GM04504 (cell line): ENCODE measurements at regions not wholly inside any gene's neighbourhood (a gene's known extent, or its start where the extent isn't known, plus 50 kb on each side); places are given as distances from the start of the nearest gene placed in this dataset.
"Not testable (repeated sequence)": the region's sequence is repeated elsewhere in the genome, so short reads cannot be mapped to it uniquely, and the experiment has no call there.

Experiments
- DNase-seq: peaks from one replicate; pipeline ENCODE4 v3.0.0-alpha.2; 2012; ENCODE audit warnings: low read depth

DNA sequence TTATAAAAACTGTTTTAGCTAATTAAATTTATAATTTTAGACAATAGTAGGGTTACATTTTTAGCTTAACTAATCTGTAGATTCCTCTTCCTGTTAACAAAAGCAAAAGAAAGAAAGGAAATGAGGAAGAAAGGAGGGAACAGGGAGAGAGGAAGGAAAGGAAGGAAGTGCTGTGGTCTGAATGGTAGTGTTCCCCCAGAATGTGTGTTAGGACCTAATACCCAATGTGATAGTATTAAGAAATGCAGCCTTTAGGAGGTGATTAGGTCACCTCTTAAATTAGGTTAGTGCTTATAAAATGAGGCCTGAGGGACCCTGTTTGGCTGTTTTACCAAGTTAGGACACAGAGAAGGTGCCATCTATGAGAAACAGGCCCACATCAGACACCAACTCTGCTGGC, 136.9 kb upstream of the SAMSN1 start:
- DNase-seq: no peak

DNA sequence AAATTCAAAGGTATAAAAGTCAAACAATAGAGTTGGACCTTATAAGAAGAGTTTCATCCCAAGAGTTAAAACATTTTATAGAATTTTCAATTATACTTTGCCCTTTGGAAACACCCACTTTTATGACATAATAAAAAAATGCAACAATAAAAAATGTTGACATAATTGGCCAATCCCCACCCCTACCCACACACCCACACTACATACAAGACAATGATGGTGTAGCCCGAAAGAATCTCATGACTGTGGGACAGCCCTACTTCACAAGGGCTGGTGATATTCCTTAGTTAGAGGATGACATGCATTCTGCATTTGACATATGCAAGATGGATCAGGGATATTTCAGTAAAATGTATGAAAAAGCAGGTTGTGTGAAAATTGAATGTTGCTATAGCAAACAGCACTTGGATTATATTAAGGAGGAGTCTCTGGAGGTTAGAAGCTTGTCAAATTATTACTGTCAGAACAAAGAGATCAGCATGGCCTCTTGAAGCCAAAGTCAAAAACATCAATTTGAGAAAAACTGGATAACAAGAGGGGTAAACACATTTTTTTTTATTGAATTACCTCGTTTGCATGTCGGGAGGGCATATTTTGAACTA, 133.0 kb upstream of the SAMSN1 start:
- no peak for DNase-seq

DNA sequence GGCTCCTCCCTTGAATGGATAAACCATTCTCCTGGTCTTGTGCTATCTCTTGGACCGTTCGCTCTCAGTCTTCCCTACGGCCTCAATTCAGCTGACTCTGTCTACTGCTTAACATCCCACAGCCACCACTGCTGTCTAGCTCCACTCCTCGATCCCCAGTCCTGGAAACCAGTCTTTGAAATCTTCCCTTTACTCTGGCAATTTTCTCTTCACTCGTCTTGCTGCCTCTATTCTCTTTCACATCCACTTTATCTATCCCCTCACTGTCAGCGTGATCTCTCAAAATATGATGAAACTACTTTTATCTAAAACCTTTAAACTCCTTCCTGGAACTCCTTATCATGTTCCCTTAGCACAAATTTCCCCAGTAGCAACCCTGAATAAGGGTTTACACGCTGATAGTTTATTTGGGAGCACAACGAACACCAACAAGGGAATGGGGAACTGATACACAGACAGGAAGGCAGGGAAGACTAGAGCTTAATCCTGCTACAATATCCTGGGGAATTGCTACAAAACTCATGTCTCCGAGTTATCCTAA, 131.6 kb upstream of the SAMSN1 start:
- no peak for DNase-seq

DNA sequence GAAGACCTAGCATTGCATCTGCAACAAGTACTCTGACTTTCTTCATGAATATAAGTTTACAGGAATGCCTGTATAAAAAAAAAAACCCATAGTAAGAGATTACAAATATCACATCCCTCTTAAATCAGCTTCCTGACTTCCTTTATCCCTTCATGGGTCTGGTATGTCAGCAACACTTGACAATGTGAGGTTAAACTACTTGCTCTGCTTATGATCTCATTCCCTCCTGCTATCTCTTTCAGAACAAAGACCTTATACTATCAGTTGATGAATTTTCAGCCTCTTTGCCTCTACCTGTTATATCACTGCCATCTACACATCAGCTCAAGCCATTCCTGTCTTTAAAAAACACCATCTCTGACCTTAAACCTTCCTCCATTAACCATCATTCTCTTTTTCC, 130.9 kb upstream of the SAMSN1 start:
- DNase-seq: no peak

DNA sequence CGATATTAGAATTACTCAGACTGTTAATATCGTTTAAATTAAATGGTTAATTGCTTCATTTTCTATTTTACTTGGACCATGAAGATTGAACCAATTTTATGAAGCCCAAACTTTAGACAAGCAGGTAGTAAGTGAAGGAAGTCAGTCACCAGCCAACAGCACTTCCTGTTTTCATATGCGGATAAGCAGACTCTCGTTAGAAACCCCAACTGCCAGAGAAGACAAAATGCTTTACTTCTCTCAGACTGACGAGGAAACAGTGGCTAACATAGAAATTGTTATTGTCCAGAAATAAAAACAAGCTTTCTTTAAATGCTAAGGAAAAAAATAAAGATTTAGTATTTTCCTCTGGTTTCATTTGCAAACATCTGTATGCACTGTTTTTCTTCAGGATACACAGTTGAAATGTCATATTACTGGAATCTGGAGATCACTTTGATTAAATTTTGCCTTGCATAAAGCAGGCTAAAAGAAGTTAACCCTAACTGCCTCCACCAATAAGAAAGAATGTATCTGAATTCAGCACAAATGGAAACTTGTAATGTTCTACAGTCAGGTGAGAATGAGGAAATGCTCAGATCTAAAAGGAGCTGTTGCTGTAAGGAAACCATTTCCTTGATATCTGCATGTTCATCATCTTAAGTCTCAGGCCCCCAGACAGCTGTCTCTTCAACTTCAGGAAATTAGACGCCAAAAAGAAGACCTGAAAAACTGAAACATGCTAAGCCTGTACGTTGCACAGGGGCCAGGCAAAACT, 129.8 kb upstream of the SAMSN1 start:
- DNase-seq: no peak

DNA sequence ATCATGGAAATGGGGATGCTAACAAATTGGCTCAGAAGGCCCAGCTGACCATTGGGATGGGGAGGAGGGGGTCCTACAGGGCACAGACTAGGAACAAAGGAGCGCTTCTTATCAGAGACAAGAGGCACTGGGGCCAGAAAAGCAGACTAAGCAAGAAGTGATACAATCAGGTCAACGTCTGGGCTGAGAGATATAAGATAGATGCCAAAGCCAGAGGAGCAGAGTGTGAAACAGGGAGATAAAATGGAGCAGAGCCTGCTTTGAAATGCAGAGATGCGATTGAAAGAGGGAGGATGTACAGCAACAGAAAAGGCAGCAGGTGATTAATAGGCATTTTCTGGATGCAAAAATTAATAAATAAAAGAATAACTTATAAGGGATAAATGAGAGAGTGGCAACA, 127.5 kb upstream of the SAMSN1 start:
- no peak for DNase-seq

DNA sequence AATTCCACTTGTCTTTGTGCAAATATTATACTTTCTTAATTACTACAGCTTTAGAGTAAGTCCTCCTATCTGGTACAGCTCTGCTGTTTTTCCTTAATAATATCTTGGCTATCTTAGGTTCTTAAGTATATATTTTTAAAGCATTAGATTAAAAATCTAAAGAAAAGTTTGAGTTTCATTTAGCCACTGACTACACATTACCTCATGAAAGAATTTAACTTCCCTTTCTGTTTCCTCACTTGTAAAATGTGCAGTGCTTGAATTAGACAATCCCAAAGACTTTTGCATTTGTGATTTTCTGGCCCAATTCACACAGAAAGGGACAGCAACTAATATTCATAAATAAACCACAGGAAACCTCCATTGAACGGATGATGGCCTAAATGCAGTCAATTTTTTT, 126.4 kb upstream of the SAMSN1 start:
- no peak for DNase-seq

DNA sequence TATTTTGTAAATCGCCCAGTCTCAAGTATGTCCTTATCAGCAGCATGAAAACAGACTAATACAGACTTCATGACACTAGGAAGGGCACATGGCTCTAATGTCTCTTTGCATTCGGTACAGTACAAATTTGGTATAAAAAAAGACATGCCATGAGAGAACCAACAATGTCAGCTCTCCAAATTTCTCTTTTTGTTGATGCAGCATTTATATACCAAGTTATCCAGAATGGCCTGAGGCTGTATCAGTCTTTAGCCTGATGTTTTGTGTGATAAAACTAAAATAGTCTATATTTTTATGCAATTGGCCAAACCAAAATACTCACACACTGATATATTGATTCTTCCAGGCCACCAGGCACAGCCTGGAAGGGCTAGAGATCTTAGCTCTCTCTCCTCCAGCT, 124.3 kb upstream of the SAMSN1 start:
- DNase-seq: no peak

DNA sequence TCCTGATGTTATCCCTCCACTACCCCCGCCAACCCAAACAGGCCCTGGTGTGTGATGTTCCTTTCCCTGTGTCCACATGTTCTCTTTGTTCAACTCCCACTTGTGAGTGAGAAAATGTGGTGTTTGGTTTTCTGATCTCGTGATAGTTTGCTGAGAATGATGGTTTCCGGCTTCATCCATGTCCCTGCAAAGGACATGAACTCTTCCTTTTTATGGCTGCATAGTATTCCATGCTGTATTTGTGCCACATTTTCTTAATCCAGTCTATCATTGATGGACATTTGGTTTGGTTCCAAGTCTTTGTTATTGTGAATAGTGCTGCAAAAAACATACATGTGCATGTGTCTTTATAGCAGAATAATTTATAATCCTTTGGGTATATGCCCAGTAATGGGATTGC, 123.0 kb upstream of the SAMSN1 start:
- DNase-seq: not testable (repeated sequence)

DNA sequence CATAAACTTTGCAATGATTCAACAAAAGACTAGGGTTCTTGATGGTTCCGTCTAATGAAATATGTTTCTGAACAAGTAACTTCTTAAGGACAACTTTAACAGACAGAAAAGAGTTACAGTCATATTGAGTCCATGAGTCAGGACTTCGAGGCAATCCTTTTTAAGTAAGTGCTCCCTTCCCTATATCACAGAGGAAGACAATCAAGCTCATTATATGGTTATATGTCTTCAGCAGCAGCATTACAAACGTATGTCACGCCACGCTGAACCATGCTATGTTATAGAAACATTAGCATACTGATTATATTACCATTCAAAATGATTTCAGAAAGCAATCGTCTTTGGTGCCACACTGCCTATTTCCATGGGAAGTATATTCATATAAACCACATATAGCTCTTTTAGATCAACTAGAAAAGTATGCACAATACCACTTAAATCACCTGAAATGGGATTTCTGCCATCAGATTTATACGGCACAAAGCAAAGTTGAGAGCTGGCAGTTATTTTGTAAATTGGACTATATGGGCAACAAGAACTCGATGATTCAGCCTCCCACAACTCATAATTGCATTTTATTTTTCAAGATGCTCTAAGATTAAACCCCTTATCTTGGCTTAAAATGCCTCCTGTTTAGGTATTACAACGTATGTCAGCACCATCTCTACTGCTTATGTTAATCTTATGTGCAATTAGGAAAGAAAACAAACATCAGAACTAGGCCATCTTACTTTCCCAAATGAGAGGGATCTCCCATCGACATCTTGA, 111.3 kb upstream of the SAMSN1 start:
- no peak for DNase-seq

DNA sequence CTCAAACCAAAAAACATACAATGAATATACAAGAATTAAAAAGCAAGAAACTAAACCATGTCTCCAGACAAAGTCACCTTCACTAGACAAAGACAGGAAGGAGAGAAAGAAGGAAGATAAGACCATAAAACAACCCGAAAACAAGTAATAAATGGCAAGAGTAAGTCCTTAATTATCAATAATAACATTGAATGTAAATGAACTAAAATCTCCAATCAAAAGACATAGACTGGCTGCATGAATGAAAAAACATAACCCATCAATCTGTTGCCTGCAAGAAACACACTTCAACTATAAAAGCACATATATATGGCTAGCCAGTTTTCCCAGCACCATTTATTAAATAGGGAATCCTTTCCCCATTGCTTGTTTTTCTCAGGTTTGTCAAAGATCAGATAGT, 100.8 kb upstream of the SAMSN1 start:
- no peak for DNase-seq

DNA sequence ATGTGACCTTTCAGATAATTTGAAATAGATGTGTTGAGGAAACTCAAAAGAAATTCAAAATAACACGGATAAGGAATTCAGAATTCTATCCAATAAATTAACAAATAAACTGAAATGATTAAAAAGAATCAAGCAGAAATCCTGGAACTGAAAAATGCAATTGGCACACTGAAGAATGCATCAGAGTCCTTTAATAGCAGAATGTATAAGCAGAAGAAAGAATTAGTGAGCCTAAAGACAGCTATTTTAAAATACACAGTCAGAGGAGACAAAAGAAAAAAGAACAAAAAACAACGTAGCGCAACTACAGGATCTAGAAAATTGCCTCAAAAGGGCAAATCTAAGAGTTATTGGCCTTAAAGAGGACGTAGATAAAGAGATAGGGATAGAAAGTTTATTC, 99.6 kb upstream of the SAMSN1 start:
- DNase-seq: no peak

DNA sequence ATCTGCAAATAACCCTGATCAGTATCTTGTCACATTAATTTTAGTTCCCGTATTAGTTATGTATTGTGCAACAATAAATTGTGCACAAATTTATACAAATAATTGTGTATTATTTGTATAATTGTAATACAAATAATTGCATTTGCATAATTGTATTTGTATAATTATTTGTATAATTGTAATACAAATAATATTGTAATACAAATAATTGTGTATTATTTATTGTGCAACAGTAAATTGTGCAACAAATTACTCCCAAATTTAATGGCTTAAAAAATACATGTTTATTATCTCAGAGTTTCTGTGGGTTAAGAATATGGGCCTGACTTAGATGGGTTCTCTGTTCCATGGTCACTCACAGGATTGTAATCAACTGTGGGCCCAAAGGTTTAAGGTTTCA, 86.2 kb upstream of the SAMSN1 start:
- DNase-seq: no peak

DNA sequence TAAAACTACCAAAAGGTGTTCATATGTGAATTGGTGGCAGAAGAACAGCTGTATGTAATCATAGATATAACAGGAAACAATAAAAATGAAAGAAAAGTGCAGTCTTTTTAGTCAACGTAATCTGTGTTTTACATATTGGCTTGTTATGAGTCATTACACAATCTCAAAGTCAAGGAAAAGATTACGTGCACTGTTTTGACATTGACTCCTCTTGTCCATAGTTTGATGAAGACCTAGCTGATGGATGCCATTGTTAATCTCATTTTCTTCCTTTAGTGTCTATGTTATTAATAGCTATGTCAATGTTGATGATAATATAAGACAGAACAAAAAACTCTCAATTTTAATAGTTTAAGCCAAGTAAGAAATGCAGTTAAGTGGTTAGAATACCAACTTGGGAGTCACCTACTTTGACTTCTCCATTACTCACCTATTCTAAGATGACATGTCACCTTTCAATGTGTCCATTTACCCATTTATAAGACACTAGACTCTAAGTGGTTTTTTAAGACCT, 84.5 kb upstream of the SAMSN1 start:
- no peak for DNase-seq

DNA sequence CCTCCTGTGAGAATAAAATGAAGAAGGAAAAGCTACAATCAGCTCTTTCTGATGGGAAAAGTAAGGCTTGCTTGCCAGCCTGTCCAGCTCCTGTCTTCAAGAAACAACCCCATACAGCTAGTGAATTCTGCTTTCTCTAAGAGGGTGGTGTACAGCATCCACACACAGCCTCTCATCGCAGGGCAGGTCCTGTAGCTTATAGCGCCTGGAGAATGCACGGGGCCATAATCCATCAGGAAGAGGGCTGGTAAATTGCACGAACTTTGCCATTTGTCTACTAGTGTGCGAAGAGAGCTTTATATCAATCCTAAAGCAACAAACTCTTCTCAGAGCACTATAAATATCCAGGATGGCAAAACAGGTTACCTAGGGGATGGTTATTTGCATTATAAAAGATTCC, 83.3 kb upstream of the SAMSN1 start:
- no peak for DNase-seq

DNA sequence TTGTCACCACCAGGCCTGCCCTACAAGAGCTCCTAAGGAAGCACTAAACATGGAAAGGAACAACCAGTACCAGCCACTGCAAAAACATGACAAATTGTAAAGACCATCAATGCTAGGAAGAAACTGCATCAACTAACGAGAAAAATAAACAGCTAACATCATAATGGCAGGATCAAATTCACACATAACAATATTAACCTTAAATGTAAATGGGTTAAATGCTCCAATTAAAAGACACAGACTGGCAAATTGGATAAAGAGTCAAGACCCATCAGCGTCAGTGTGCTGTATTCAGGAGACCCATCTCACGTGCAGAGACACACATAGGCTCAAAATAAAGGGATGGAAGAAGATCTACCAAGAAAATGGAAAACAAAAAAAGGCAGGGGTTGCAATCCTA, 77.0 kb upstream of the SAMSN1 start:
- not testable (repeated sequence) for DNase-seq

DNA sequence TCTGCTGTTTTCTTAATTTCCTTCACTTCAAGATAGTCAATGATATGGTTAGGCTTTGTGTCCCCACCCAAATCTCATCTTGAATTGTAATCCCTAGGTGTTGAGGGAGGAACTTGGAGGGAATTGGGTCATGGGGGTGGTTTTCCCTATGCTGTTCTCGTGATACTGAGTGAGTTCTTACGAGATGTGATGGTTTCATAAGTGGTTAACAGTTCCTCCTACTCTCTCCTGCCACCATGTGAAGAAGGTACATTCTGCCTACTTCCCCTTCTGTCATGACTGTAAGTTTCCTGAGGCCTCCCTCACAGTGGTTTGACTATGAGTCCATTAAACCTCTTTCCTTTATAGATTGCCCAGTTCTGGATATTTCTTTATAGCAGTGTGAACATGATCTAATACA, 74.0 kb upstream of the SAMSN1 start:
- DNase-seq: no peak

DNA sequence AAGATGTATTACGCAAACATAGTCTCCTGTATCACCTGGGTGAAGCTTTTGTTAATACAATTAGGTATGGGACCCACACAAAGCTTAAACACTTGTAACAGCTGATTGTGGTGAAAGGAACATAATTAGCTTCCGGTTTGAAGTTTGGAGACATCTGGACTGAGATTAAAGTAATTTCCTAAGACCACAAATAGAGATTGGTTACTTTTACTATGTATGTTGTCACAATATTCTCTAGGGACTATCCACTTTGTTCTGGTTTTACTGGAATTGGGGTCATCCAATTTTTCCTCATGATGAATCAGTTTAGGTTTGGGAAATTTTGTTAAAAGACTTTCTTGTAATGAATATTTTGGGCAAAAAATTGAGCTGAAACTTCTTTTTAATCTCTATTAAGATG, 71.8 kb upstream of the SAMSN1 start:
- DNase-seq: no peak

DNA sequence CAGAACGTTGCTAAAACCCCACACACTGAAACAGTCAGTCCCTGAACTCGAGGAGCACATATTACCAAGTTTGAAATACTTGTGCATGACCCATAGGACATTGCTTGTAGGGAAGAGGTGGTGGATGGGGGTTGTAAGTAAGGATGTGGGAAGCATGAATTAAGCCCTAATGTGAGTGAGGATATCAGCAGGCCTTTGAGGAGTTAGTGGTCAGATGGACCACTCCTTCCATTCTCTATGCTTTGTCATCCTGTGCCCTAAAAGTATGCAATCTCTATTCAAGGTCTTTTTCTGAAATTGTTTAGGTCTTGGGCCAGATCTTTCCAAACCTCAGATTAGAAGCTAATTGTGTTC, 70.9 kb upstream of the SAMSN1 start:
- no peak for DNase-seq

DNA sequence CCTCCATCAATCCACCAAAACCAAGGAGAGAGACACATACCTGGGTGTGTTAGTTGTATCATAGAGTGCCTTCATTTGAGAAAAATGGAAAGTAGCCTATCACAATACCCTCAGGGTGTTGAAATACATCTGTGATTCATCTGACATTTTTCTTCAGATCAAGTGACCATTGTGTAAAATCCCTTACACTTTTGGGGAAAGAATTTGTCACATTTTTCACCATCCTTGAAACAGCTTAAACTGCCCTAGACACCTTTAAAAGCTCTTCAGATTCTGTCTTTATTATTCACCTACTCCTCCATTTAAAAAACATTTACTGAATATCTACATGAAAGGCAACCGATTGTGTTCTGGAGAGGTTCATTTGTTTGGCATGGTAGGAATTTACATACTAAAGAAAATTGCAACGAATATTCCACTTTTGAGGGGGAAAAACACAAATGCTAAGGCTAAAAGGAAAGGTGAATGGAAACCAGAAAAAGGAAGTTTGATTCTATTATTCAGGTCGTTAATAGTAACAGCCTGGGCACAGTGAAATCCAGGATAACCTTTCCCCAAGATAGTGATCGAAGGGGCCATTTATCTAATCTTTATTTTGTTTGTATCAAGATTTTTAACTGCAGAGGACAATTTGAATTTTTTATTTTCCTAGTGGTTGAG, 70.4 kb upstream of the SAMSN1 start:
- no peak for DNase-seq

DNA sequence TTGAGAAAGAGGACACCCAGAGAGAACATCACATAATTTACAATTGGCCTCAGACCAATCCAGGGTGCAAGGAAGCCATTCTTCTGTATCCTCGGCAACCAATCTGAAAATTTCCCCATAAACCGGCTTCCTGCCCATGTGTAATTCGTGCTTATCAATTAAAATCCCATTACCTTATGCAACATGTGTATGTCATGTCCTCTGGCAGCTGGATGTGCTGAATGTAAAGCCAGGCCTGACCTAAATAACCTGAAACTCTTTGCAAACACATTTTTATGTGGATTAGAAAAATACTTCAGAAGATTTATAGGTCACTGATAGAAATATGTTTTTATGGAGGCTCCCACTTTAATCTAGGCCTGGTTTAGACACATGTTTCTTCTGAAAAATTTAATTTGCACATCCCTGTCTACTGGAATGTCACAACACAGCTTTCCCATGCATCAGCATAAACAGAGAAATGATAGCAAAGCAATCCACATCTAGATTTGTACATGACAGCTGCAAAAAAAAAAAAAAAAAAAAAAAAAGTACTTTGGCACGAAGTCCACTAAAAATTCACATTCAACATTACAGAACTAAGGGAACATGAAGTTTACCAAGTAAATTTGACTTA, 69.4 kb upstream of the SAMSN1 start:
- no peak for DNase-seq

DNA sequence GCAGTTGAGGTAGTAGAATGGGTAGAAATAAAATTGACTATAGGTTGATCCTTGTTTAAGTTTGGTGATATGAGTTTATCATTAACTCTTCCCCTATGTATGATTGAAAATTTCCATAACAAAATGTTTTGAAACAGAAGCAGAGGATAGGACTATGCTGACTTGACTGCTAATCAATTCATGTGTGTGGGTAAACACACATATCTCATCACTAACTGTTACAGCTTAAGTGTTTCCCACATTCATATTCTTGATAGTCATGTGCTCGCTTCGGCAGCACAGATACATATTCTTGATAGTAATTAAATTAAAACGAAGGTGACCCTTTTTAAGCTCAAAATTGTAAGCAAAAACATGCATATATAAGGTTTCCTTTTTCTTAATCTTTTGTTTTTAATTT, 68.2 kb upstream of the SAMSN1 start:
- no peak for DNase-seq
